ENCODE measurements at regions not wholly inside any gene's neighbourhood (a gene's known extent, or its start where the extent isn't known, plus 50 kb on each side); places are given as distances from the start of the nearest gene placed in this dataset.

GRCh38 chr2:235219048-235219447 is 267.2 kb downstream of the SH3BP4 start:
- TF ChIP-seq POLR2A (IDR thresholded peaks at IDR 0.05), result no peak
- TF ChIP-seq, protein P1, sequence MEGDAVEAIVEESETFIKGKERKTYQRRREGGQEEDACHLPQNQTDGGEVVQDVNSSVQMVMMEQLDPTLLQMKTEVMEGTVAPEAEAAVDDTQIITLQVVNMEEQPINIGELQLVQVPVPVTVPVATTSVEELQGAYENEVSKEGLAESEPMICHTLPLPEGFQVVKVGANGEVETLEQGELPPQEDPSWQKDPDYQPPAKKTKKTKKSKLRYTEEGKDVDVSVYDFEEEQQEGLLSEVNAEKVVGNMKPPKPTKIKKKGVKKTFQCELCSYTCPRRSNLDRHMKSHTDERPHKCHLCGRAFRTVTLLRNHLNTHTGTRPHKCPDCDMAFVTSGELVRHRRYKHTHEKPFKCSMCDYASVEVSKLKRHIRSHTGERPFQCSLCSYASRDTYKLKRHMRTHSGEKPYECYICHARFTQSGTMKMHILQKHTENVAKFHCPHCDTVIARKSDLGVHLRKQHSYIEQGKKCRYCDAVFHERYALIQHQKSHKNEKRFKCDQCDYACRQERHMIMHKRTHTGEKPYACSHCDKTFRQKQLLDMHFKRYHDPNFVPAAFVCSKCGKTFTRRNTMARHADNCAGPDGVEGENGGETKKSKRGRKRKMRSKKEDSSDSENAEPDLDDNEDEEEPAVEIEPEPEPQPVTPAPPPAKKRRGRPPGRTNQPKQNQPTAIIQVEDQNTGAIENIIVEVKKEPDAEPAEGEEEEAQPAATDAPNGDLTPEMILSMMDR (IDR thresholded peaks at IDR 0.05), result no peak
